GM12878 (cell line): ENCODE measurements at regions not wholly inside any gene's neighbourhood (a gene's known extent, or its start where the extent isn't known, plus 50 kb on each side); places are given as distances from the start of the nearest gene placed in this dataset.

Experiments
- ATAC-seq: fragments of 200-7000 bp; cut with Tn5 transposase; 3 replicates; pipeline ENCODE4 v1.9.1; 2020; ENCODE audit warnings: mild to moderate bottlenecking, moderate library complexity
- BruUV-seq: library from RNA; stranded (reverse); fragments of 400-500 nt; replicated peaks from 2 replicates; lab custom pipeline; 2021; lab: Mats Ljungman, UMichigan
- CTCF ChIA-PET: fragments of 300-600 bp; sonication (Branson Sonifier 250); formaldehyde crosslinking; extraction: SDS; loops from one replicate; lab custom pipeline; 2021; ENCODE audit warnings: inconsistent platforms; lab: Yijun Ruan, JAX
- POLR2A ChIA-PET: fragments of 350-600 bp; formaldehyde crosslinking; extraction: SDS; loops from one replicate; lab custom pipeline; 2021; ENCODE audit warnings: inconsistent platforms; lab: Charles Lee
- RAD21 ChIA-PET: fragments of 300-600 bp; sonication (Branson Sonifier 250); formaldehyde crosslinking; loops from one replicate; lab custom pipeline; 2023; ENCODE audit warnings: antibody characterized with exemption; ENCODE audit not compliant: unreplicated experiment; lab: Charles Lee
- SMC1A ChIA-PET: fragments of 300-600 bp; sonication (Branson Sonifier 250); formaldehyde crosslinking; loops from one replicate; lab custom pipeline; 2023; ENCODE audit not compliant: unreplicated experiment, uncharacterized antibody; lab: Charles Lee
- DNase-seq: peaks from one replicate; pipeline ENCODE4 v3.0.0-alpha.2; 2011; ENCODE audit warnings: low read depth, low spot score
- FAIRE-seq: peaks from 3 replicates; lab custom pipeline; 2011; peaks lifted over from hg19 to GRCh38; lab: Jason Lieb, UNC
- H2AFZ ChIP-seq: 2 replicates; pipeline ENCODE4 v1.6.0; 2011; ENCODE audit warnings: low read depth, low read length, control low read depth; ENCODE audit not compliant: control insufficient read depth
- H3K27ac ChIP-seq: 2 replicates; pipeline ENCODE4 v1.5.1; 2011; ENCODE audit warnings: control low read depth; ENCODE audit not compliant: control insufficient read depth, insufficient read depth
- H3K27me3 ChIP-seq, 2 experiments: replicated peaks in 1 of 2; 2 replicates each; pipeline versions ENCODE4 v1.6.0 to v1.6.1; 2011; ENCODE audit warnings: low read length in 1 of 2; ENCODE audit not compliant: control insufficient read depth in 2 of 2, insufficient read depth in 2 of 2
- H3K36me3 ChIP-seq, 2 experiments: 2 replicates each; pipeline ENCODE4 v1.5.1; 2011; ENCODE audit warnings: low read length in 1 of 2; ENCODE audit not compliant: control insufficient read depth in 2 of 2, insufficient read depth in 2 of 2
- H3K4me1 ChIP-seq: 2 replicates; pipeline ENCODE4 v1.6.1; 2011; ENCODE audit warnings: mild to moderate bottlenecking, low read length, moderate library complexity, mixed read lengths; ENCODE audit not compliant: control insufficient read depth, insufficient read depth
- H3K4me2 ChIP-seq: 2 replicates; pipeline ENCODE4 v1.6.0; 2011; ENCODE audit warnings: control low read depth; ENCODE audit not compliant: control insufficient read depth, insufficient read depth
- H3K4me3 ChIP-seq: fragments of 200-600 bp; sonication (generic); 2 replicates; pipeline ENCODE4 v1.5.1; 2016
- H3K79me2 ChIP-seq: 2 replicates; pipeline ENCODE4 v1.6.0; 2011; ENCODE audit warnings: low read length; ENCODE audit not compliant: control insufficient read depth, insufficient read depth
- H3K9ac ChIP-seq: 2 replicates; pipeline ENCODE4 v1.8.0; 2011; ENCODE audit warnings: low read length, control low read depth, mixed read lengths; ENCODE audit not compliant: control insufficient read depth, insufficient read depth
- H3K9me3 ChIP-seq: replicated peaks from 3 replicates; pipeline ENCODE4 v1.5.1; 2011; ENCODE audit warnings: mild to moderate bottlenecking, low read length; ENCODE audit not compliant: control insufficient read depth, insufficient read depth
- H4K20me1 ChIP-seq: 2 replicates; pipeline ENCODE4 v1.6.0; 2011; ENCODE audit not compliant: control insufficient read depth, insufficient read depth
- RFX5 ChIP-seq: IDR thresholded peaks from 2 replicates; pipeline ENCODE4 v1.6.1; 2011; ENCODE audit warnings: low read depth, low read length, improper control_type of control experiment
- ZBTB4 ChIP-seq: fragments of 450-650 bp; formaldehyde crosslinking; IDR thresholded peaks from 2 replicates; pipeline ENCODE4 v1.4.0; 2022; ENCODE audit warnings: mild to moderate bottlenecking, moderate library complexity
- ZNF207 ChIP-seq: fragments of 450-650 bp; IDR thresholded peaks from 2 replicates; pipeline ENCODE4 v1.6.1; 2014; ENCODE audit warnings: antibody characterized with exemption, mild to moderate bottlenecking, borderline replicate concordance
- ZNF217 ChIP-seq: fragments of 450-650 bp; IDR thresholded peaks from 2 replicates; pipeline ENCODE4 v1.6.1; 2017; ENCODE audit warnings: antibody characterized with exemption, mild to moderate bottlenecking
- WGBS: methylation state at CpG from one replicate; pipeline ENCODE4 v1.1.6; 2016; ENCODE audit warnings: low lambda C conversion rate; ENCODE audit not compliant: insufficient replicate concordance, insufficient coverage; ENCODE audit errors: missing lambda C conversion rate; 5-methylcytosine and 5-hydroxymethylcytosine counted together
- in situ Hi-C: fragments of 300-500 bp; cut with MboI; formaldehyde crosslinking; loops from 9 replicates; pipeline ENCODE4 v1.14.3; 2018; ENCODE audit warnings: mixed read lengths
- intact Hi-C: fragments of 100-400 bp; cut with micrococcal nuclease; formaldehyde crosslinking; loops from one replicate; pipeline ENCODE4 v1.14.2; 2022; ENCODE audit not compliant: unreplicated experiment
- TF ChIP-seq, protein P1 (sequence below): fragments of 450-650 bp; IDR thresholded peaks from 2 replicates; pipeline ENCODE4 v1.6.1; 2017; ENCODE audit warnings: borderline replicate concordance

DNA sequence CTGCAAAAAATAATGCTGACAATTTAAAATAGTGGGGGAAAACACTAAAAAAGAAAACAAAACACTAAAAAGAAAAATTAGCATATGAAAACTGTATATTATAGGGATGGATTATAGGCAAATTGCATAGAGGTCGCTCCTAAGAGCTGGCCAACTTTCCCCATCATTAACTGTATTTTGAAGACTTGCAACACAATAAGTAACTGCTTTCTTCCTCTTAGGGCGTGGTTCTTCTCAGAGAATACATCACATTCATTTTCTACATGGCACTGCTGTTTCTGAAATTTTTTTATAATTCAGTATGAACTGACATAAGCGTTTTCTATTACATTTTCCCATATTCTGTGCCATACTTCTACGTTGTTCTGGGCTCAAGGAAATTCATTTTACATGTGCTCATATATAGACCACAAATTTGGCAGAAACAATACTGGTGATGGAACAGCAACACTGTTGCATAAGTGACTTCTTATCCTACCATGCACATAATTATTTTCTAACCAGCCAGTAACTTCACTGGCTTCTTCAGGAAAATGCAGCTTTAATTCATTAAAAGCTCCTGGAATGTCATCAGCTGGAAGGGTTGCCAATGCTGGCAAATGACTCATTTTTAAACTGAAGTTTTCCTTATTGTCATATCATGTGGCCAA lies 171.2 kb upstream of the DMAC1 start:
- H2AFZ ChIP-seq = no peak overlapping the region
- H3K9me3 ChIP-seq = no peaks in the 10 kb centered on the region
- H3K27me3 ChIP-seq = no peaks in the 10 kb centered on the region
- no peak overlapping the region for H3K9ac ChIP-seq
- H3K4me2 ChIP-seq = no peak overlapping the region
- intact Hi-C loops (loop anchor here (10.0 kb wide), 1 partner anchor 676 kb away; no protein-coding TSS in a partner anchor), in situ Hi-C loops (loop anchor here (10.0 kb wide), 2 partner anchors 176 to 676 kb away; partner anchors contain the start of gene DMAC1)
- WGBS = 64% methylated on average over 4 of the region's 4 CpGs
- no peak overlapping the region for H3K4me3 ChIP-seq
- FAIRE-seq (no peak), ATAC-seq (no peak)
- H3K36me3 ChIP-seq = no peaks in the 10 kb centered on the region
- H3K4me1 ChIP-seq = peaks cover 16% of the 10 kb centered on the region
- H3K79me2 ChIP-seq = no peaks in the 10 kb centered on the region
- TF ChIP-seq, protein P1, sequence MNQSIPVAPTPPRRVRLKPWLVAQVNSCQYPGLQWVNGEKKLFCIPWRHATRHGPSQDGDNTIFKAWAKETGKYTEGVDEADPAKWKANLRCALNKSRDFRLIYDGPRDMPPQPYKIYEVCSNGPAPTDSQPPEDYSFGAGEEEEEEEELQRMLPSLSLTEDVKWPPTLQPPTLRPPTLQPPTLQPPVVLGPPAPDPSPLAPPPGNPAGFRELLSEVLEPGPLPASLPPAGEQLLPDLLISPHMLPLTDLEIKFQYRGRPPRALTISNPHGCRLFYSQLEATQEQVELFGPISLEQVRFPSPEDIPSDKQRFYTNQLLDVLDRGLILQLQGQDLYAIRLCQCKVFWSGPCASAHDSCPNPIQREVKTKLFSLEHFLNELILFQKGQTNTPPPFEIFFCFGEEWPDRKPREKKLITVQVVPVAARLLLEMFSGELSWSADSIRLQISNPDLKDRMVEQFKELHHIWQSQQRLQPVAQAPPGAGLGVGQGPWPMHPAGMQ = no peak
- no peak for TF ChIP-seq ZBTB4 (CRISPR knock-in tag)
- no peak for TF ChIP-seq RFX5
- no peak for TF ChIP-seq ZNF217
- TF ChIP-seq ZNF207 = no peak
- TF ChIP-seq, all 136 proteins: peak for 0
- no TSS peak for BruUV-seq
- no peak for DNase-seq
- ChIA-PET CTCF (interaction anchor here (0.7 kb wide), 1 partner anchor 20 kb away, joined by 3 read pairs; no protein-coding TSS in a partner anchor), RAD21 (no interaction called here), POLR2A (no interaction called here), SMC1A (interaction anchor here (1.5 kb wide), 1 partner anchor 10 kb away, joined by 3 read pairs; no protein-coding TSS in a partner anchor)
- Histone ChIP-seq H3K27ac (no peak overlapping the region), H4K20me1 (no peaks in the 10 kb centered on the region)
